NB4 (cell line): ENCODE measurements at regions not wholly inside any gene's neighbourhood (a gene's known extent, or its start where the extent isn't known, plus 50 kb on each side); places are given as distances from the start of the nearest gene placed in this dataset.

ENCODE experiments used
- MYC ChIP-seq: IDR thresholded peaks from 2 replicates; pipeline ENCODE4 v1.6.1; 2011; ENCODE audit warnings: low read depth, low read length
- TF ChIP-seq, protein P1 (sequence below): IDR thresholded peaks from one replicate; pipeline ENCODE4 v1.5.1; 2012; ENCODE audit warnings: low read depth, low read length
- TF ChIP-seq, protein P2 (sequence below): IDR thresholded peaks from 2 replicates; pipeline ENCODE4 v1.6.1; 2011; ENCODE audit warnings: low read depth, low read length

DNA sequence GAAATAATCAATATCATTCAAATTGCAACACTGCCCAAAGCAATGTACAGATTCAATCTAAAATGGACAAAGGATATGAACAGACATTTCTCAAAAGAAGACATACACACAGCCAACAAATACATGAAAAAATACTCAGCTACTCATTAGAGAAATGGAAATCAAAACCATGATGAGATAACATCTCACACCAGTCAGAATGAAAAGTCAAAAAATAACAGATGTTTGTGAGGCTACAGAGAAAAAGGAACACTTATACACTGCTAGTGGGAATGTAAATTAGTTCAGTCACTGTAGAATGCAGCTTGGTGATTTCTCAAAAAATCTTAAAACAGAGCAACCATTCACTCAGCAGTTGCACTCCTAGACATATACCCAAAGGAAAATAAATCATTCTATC is 205.2 kb downstream of the DKK2 start:
- TF ChIP-seq, protein P1, sequence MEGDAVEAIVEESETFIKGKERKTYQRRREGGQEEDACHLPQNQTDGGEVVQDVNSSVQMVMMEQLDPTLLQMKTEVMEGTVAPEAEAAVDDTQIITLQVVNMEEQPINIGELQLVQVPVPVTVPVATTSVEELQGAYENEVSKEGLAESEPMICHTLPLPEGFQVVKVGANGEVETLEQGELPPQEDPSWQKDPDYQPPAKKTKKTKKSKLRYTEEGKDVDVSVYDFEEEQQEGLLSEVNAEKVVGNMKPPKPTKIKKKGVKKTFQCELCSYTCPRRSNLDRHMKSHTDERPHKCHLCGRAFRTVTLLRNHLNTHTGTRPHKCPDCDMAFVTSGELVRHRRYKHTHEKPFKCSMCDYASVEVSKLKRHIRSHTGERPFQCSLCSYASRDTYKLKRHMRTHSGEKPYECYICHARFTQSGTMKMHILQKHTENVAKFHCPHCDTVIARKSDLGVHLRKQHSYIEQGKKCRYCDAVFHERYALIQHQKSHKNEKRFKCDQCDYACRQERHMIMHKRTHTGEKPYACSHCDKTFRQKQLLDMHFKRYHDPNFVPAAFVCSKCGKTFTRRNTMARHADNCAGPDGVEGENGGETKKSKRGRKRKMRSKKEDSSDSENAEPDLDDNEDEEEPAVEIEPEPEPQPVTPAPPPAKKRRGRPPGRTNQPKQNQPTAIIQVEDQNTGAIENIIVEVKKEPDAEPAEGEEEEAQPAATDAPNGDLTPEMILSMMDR: no peak
- TF ChIP-seq, protein P2, sequence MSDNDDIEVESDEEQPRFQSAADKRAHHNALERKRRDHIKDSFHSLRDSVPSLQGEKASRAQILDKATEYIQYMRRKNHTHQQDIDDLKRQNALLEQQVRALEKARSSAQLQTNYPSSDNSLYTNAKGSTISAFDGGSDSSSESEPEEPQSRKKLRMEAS: no peak
- TF ChIP-seq MYC: no peak
